Cardiac septum (tissue), 1 donor: ENCODE measurements at regions not wholly inside any gene's neighbourhood (a gene's known extent, or its start where the extent isn't known, plus 50 kb on each side); places are given as distances from the start of the nearest gene placed in this dataset.

Experiments used
- DNase-seq: peaks from one replicate; pipeline ENCODE4 v3.0.0-alpha.2; 2020; ENCODE audit warnings: low spot score
- intact Hi-C: fragments of 100-400 bp; cut with DNase I; formaldehyde crosslinking; loops from one replicate; pipeline ENCODE4 v1.14.0; 2022
- donor health status: DM: no; HTN: no; CAD: no.

DNA sequence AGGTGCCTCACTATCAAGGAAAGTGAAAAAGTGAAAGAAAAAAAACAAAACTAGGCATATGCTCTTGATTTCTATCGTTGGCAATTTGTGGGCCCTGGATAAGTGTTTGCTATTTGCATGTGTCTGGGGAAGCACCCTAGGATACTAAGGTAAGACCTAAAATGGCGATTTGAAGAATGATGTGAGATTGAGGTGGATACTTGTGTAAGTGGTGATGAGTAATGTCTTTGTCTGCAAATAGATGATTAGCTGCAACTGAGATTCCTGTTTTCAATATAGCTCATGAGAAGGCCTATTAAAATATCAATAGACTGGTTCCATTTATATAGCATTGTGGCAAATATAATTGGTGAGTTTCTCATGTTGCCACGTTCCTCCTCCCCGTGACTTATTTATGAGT, 261.7 kb downstream of the NEDD1 start:
- intact Hi-C loops = no loop called here
- DNase-seq = no peak

DNA sequence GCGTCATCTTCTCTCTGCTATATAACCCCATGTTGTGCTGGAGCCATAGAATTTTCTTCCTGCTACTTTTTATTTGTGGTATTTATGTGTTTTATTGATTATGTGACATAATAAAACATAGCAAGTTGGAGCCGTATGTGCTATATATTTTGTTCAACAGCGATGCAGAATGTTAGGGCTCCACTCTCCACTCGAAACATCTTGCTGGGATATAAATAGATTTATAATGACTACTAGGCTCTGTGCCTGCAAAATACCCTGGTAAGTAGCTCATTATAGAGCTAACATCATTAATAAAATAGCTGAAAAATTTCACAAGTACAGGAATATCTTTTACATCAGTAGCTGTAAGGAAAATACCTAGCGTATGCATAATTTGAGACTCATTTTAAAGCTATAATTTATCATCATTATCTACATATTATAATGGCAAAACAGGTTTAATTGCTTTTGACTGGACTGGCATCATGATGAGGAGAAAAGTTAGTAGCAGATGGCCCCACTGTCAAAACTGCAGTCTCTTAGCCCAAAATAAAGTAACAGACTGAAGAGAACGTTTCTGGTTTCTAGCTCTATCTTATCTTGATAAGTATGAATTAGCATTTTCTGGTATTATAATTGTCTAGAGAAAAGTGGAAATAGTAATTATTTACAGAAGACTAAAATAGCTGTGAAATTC, 263.0 kb downstream of the NEDD1 start:
- DNase-seq = no peak
- intact Hi-C loops = no loop called here

DNA sequence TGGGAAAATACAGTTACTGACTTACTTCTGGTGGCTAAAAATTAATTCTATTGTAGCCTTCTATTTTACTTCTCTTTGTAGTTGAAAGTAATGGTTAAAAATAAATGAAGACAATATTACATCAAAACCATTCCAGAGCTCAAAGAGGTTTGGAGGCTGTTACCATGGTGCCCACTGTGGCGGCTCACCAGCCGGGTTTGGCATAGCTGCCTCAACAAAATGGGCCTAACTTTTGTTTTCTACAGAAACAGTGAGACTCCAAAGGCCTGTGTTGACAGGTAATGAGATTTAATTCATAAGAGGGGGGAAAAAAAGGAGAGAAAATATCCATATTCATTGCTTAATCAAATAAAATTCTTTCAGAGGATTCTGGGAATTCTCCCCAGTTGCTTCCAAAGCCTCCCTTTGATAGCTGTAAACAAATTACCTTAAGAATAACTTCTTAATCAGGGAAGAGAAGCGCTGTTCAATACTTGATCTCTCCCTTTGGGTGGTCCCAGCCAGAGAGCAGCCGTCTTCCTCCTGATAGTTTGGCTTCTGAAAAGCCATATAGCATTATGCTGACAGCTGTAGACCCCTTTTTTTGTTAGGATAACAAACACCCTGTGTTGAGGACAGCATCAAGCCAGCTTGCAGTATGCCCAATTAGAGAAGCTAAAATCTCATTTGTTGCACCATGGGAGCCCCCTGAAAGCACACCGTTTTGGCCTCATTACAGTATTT, 266.8 kb downstream of the NEDD1 start:
- intact Hi-C loops = no loop called here
- no peak for DNase-seq

DNA sequence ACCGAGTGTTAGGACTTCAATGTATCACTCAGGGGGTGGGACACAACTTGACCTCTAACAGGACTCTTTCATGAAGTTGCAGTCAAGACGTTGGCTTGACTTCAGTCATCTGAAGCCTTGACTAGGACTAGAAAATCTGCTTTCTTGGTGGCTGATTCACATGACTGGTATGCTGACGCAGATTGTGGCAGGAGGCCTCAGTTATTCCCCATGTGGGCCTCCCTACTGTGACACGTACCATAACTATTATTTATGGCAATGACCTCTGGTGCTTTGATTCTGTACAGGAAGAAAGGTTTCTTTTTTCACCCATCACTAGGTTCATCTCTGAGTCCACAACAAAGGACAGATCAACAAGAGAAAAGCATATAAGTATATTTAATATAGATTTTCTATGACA, 270.4 kb downstream of the NEDD1 start:
- intact Hi-C loops = no loop called here
- no peak for DNase-seq

DNA sequence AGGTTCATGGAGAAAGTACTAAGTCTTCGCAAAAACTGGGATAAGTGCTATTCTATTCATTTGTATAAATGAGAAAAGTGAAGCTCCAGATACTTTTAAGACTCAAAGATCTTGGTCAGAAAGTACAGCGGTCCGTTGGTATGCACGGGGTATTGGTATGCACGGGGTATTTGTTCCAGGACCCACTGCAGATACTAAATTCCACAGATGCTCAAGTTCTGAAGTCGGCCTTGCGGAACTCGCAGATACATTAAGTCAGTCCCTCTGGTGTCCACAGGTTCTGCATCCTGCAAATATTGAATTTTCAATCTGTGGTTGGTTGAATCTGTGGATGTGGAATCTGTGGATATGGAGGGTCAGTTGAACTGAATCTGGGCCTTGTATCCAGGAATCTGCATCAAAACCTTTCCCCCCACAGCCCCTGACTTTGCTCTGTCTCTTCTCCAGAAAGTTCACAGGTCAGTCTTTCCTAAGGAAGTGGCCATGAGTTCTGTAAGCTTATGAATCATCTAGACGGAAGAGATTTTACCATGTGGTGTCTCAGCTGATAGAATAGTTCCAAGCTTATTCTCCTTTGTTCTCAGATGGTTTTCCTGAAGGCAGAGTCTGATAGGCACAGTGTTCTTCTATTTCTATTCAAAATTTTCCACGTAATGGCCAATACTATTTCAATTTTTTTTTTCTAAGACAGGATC, 274.7 kb downstream of the NEDD1 start:
- intact Hi-C loops = no loop called here
- DNase-seq = no peak

DNA sequence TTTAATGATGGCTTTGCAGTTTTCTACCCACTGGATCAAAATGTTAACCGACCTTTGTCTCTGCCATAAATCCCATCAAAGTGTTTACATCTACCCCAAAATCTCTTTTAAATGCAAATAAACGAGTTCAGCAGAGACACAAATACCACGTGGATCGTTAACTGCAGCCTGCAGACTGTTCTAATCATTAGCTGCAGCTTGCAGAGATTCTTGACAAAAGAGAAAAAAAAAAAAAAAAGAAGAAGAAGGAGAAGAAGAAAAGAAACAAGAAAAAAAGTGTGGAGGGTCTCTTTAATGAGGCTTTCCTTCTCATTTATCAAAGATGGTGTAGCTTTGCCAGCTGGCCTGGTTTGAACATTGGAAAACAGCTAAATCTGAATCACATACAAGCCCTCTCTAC, 275.7 kb downstream of the NEDD1 start:
- intact Hi-C loops = no loop called here
- no peak for DNase-seq

DNA sequence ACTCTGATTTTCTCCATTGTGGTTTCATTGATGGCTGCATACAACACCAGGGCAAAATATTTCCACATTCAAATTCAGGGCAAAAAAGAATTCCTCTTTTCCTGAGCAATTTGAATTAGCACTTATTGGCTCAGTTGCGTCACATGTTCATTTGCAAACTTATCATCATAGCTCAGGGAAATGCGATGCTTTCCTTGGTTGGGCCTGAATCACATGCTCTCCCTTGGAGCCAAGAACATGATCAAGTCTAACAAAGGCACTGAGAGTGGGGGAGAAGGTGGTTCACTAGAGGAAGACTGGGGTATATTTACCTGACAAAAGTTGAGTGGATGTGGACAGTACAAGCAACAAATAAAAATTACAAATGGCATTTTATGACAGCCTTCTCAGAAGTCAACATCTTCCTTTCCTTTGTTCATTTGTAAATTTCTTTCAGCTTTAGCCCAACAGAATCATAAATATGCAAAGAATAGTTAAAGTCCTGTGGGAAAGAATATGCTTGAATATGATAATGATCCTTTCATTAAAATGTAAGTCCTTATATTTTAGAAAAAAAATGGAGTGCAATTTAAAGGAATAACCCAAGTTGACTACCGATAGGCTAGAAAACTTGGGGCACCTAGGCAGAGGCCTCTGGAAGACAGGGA, 277.2 kb downstream of the NEDD1 start:
- intact Hi-C loops = no loop called here
- no peak for DNase-seq

DNA sequence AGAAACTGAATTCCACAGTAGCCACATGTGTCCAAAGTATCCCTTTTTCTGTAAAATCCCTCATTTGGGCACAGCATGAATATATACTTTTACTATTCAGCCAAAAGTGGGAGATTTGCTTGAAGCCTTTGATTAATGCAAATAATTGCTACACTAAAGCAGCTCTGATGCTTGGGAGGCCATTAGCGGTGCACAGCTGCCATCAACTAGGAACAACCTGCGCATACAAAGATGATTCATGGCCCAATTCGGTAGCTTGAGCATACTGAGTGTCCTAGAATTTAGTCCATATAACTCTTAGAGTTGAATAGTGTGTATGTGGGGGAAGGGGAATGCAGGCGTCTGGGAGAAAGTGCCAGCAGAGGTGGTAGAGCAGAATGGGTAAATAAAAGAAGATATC, 277.0 kb upstream of the RMST start:
- no peak for DNase-seq
- intact Hi-C loops = no loop called here

DNA sequence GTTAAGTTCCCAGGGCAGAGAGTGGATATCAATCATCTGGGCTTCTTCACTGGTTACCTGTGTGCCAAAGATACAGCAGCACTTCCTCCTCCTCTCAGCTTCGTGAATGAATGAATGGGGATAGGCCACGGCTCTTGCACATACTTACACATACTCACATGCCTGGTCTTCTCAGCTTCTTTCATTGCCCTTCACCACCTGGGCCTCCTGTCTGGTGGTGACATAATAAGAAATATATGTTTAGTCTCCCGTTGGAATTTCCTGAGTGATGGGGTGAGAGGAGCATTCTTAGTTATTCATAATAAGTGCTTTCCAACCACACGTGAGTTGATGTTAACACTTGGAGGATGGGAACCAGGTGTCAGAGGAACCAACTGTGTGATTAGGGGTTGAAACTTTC, 268.1 kb upstream of the RMST start:
- DNase-seq = no peak
- intact Hi-C loops = no loop called here

DNA sequence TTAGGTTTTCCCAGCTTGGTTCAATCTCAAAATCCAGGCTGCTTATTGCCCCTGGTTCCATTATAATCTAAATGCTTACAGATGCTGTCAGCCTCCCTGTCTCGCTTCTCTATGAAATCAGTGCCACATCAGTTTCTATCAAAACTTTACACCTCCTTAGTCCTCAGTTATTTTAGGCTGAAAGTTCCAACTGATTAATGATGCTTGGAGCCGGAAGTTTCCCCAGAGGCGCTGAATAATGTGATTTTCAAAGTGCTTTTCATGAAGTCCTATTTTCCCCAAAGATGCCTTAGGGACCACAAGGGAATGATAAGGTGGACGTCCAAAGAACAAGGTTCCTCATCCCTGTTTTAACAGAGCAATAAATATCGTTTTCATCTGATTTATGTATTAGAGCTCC, 262.4 kb upstream of the RMST start:
- intact Hi-C loops = no loop called here
- no peak for DNase-seq

DNA sequence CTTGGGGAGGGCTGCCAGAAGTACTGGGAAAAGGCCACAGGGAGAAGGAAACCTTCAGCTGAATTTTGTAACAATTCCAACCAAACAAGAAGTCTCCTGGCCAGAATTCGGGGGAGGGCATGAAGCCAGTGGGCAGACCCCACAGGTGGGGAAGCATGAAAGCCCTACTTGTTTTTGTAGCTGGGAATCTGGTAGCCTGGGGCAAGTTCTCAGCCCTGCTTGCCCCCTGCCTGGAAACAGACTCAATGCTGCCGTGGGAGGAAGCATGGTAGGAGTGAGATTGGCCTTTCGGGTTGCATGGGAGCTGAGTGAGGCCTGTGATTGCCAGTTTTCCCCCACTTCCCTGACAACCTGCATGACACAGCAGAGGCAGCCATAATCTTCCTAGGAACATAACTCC, 259.2 kb upstream of the RMST start:
- intact Hi-C loops = no loop called here
- DNase-seq = no peak

DNA sequence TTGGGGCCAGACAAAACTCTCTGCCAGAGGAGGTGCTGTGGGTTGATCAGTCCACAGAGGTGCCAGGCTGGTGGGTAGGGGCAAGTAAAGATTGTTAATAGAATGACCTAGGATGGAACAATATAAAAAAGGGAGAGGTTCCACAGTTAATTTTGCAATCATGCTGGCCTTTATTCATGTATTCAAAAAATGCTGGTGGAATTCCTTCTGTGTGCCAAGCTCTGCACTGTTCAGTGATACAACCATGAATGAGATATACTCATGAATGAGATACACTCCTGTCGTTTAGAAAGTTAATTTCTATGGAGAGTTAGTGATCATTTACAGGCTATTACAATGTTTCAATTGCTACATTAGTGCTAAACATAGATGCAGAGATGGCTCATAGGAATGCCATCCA, 252.6 kb upstream of the RMST start:
- intact Hi-C loops = no loop called here
- no peak for DNase-seq

DNA sequence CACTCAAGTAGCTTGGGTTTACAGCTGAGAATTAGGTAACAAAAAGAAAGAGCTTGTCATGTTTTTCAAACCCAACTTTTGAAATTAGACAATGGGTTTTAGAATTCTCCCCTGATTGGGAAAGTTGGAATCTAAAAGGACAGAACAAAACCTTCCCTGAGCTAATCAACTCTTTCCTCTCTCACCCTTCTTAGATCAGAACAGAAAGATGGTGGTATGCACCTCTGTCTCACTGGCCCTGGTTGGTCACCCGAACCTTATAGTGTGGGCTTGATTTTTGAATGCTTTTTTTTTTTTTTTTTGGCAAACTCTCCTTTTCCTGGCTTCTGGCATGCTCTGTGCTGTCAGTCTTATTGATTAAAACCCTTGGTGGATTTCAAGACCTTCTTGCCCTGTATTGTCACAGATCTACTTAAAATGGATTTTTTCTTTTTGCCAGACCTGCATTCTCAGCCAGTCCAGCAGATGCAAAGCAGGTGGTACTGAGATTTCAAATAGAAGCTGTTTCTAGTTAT, 251.1 kb upstream of the RMST start:
- intact Hi-C loops = no loop called here
- no peak for DNase-seq

DNA sequence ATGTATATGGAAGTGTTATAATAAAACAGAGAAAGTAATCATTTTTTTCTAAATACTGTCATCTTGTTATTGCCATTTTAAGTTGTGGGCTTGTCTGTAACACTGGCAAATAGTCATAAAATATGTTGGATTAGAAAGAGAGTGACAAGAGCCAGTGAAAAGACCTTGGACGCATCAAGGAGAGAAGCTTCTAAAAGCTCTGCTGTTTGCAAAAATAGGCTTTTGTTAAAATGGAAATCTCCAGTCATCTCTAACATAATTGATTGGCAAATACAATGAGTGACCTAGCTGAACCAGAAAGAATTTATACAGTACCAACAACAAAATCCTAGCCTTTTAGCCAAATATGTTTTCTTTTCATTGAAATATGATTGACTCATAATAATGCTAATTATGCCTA, 245.8 kb upstream of the RMST start:
- intact Hi-C loops = no loop called here
- DNase-seq = no peak

DNA sequence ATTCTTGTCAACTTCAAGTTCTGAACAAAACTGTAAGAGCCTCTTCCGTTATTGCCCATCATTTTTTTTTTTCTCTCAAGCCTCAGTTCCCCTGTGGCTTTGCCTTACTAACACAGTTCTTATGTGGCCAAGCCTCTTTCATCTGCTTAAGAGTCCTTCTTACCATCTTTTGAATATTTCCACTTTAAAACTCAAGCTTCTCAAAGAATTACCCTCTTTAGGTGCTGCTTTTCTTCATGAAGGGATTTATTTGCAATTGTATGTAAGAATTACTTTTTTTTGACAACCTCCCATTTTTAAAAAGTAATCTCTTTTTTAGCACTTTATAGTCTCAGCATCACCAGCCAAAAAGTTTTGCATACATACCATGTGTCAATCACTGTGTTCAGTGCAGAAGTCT, 240.2 kb upstream of the RMST start:
- no peak for DNase-seq
- intact Hi-C loops = no loop called here

DNA sequence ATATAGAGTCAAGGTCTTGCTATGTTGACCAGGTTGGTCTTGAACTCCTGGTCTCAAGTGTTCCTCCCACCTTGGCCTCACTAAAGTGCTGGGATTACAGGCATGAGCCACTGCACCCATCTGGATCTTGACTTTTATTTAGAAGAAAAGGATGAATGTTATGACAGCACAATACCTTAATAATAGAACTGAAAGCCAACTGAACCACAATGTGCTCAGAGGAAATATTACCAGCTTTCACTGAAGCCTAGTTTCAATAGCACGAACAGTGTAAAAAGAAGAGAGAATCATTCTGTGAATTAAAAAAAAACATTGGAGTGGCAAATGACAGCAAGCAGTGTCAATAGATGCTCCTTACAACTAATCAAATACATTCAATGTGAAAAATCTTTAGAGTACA, 239.2 kb upstream of the RMST start:
- intact Hi-C loops = no loop called here
- no peak for DNase-seq

DNA sequence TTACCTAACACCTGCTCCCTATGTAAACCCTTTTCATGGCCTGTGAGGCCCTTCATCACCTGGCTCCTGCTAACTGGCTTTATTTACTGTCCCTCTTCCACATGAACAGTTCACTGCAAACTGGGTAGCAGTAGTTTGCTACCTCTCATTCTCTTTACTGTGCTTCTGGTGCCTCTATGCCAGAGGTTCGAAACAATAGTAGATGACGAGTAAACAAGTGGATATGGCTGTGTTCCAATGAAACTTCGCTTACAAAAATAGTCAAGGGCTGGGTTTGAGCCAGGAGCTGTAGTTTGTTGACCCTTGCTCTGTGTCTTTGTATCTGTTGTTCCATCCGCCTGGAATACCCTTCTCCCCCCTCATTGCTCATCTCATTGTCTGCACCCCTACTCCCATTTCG, 233.6 kb upstream of the RMST start:
- intact Hi-C loops = no loop called here
- DNase-seq = no peak

DNA sequence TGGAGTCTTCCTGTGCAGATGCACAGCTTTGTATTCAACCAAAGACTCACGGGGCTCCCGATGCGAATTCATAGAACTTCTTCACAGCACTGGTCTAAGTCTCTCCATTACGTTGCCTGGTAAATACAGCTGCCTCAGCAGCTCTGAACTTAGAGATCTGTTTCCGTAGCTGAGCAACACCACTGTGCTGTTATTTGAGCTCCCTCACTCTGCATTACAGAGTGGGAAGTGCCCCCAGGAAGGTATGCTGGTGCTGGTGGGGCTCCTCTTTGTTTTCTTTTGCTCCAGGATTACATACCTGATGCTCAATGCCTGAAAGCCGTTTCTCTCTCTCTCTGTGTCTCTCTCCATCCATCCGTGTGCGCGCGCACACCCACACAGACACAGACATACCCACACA, 227.5 kb upstream of the RMST start:
- intact Hi-C loops = no loop called here
- DNase-seq = no peak

DNA sequence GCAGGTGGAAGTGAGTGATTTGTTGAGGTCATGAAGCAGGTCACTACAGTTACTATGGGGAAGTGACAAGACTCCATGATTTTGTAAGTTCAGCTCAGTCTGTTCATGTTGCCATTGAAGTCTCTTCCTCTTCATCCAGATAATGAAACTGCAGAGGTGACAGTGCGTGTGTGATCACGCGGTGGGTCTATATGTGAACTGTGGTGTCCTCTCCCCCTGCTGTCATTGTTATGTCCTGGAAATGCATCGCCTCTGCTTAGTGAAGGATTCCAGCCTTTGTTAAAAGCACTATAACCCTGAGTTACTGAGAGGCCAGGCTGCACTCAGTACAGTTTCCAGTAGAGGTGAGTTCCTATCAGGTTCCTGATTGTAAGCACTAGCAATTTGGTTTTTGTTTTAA, 216.2 kb upstream of the RMST start:
- no peak for DNase-seq
- intact Hi-C loops = no loop called here

DNA sequence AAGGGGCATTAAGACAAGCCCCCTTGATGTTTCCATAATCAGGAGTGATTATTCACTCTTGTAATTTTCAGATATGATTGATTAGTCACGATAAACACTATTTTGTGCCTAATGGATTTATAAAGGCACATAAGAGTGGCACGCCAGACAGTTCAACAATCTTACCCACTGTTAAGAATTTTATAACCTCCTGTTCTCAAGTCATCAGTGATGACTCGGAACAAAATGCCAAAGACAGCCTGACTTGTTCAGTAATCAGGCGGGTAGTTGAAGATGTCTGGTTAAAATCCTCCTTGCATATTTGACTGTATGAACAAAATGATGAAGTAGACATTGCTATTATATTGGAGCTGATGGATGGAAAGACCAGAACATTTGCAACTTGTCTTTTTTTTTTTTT, 212.1 kb upstream of the RMST start:
- no peak for DNase-seq
- intact Hi-C loops = no loop called here

DNA sequence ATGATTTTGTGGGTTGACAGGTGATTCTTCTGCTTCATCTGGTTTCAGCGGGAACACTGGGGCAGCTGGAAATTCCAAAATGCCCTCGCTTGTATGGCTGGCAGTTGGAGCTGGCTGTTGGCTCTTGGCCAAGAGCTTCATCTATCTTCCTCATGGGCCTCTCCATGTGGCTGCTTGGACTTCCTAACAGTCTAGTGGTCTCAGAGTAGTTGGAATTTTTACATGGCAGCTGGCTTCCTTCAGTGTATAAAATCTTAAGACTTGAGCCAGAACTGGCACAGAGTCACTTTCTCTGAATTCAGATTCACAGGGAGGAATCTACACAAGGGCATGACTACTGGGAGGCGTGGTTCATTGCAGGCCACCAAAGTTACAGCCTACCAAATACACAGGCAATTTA, 204.9 kb upstream of the RMST start:
- intact Hi-C loops = no loop called here
- DNase-seq = no peak
